ENCODE measurements at regions not wholly inside any gene's neighbourhood (a gene's known extent, or its start where the extent isn't known, plus 50 kb on each side); places are given as distances from the start of the nearest gene placed in this dataset.
A peak's percentile ranks its signal among the peaks of the same experiment; 100 is the strongest.
"Not testable (repeated sequence)": the region's sequence is repeated elsewhere in the genome, so short reads cannot be mapped to it uniquely, and the experiment has no call there.

- no peak overlapping the region for H3K4me3 ChIP-seq (ENCODE audit: insufficient read depth, low read length)
- no peaks in the 10 kb centered on the region for H4K20me1 ChIP-seq (ENCODE audit: insufficient read depth, low read length)
- no peaks in the 10 kb centered on the region for H3K79me2 ChIP-seq (ENCODE audit: insufficient read depth, low read length)
- no peaks in the 10 kb centered on the region for H3K4me1 ChIP-seq (ENCODE audit: insufficient read depth, low read length)
- H3K9me3 ChIP-seq (ENCODE audit: low read depth, low read length): no peaks in the 10 kb centered on the region
- no peak for TF ChIP-seq CTCF (IDR thresholded peaks at IDR 0.05; ENCODE audit: extremely low read depth, low read depth, low read length)
- H3K4me2 ChIP-seq (ENCODE audit: insufficient read depth, low read length): no peak overlapping the region
- H3K27me3 ChIP-seq (ENCODE audit: insufficient read depth, low read length): no peaks in the 10 kb centered on the region
- no peaks in the 10 kb centered on the region for H3K36me3 ChIP-seq (ENCODE audit: insufficient read depth, low read length)
- no peak overlapping the region for H3K27ac ChIP-seq (ENCODE audit: low read depth, low read length)
- DNase-seq (ENCODE audit: insufficient read length, low spot score, missing footprints): no peak
- H2AFZ ChIP-seq (ENCODE audit: low read length): no peak overlapping the region
Observed at GRCh38 chr5:166786889-166787288, 1504.6 kb upstream of the WWC1 start.

DNA sequence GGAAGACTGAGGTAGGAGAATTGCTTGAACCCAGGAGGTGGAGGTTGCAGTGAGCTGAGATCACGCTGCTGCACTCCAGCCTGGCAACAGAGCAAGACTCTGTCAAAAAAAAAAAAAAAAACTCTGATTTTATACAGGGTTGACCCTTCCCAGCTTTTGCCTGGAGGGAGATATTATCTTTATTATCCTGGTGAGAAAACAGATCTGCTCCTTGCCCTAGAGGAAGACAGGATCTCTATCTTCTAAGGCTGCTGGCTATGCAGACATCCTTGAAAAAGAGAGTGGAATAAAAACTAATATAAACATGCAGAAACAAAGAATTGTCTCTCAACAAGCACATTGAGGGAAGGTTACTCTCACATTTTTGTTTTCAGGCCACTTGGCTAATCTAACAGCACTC is 1503.4 kb upstream of the WWC1 start:
- H3K9me3 ChIP-seq (ENCODE audit: low read depth, low read length): no peaks in the 10 kb centered on the region
- no peaks in the 10 kb centered on the region for H3K4me1 ChIP-seq (ENCODE audit: insufficient read depth, low read length)
- no peaks in the 10 kb centered on the region for H4K20me1 ChIP-seq (ENCODE audit: insufficient read depth, low read length)
- H3K27me3 ChIP-seq (ENCODE audit: insufficient read depth, low read length): no peaks in the 10 kb centered on the region
- no peaks in the 10 kb centered on the region for H3K36me3 ChIP-seq (ENCODE audit: insufficient read depth, low read length)
- TF ChIP-seq CTCF (IDR thresholded peaks at IDR 0.05; ENCODE audit: extremely low read depth, low read depth, low read length): no peak
- H3K79me2 ChIP-seq (ENCODE audit: insufficient read depth, low read length): no peaks in the 10 kb centered on the region
- no peak overlapping the region for H3K4me3 ChIP-seq (ENCODE audit: insufficient read depth, low read length)
- no peak overlapping the region for H3K4me2 ChIP-seq (ENCODE audit: insufficient read depth, low read length)
- H3K27ac ChIP-seq (ENCODE audit: low read depth, low read length): no peak overlapping the region
- peak; percentile 42 for DNase-seq (ENCODE audit: insufficient read length, low spot score, missing footprints)
- H2AFZ ChIP-seq (ENCODE audit: low read length): no peak overlapping the region

- no peak overlapping the region for H2AFZ ChIP-seq (ENCODE audit: low read length)
- H3K27ac ChIP-seq (ENCODE audit: low read depth, low read length): no peak overlapping the region
- H3K36me3 ChIP-seq (ENCODE audit: insufficient read depth, low read length): no peaks in the 10 kb centered on the region
- no peaks in the 10 kb centered on the region for H3K4me1 ChIP-seq (ENCODE audit: insufficient read depth, low read length)
- H3K27me3 ChIP-seq (ENCODE audit: insufficient read depth, low read length): no peaks in the 10 kb centered on the region
- H3K79me2 ChIP-seq (ENCODE audit: insufficient read depth, low read length): no peaks in the 10 kb centered on the region
- H3K4me3 ChIP-seq (ENCODE audit: insufficient read depth, low read length): no peak overlapping the region
- TF ChIP-seq CTCF (IDR thresholded peaks at IDR 0.05; ENCODE audit: extremely low read depth, low read depth, low read length): no peak
- H4K20me1 ChIP-seq (ENCODE audit: insufficient read depth, low read length): no peaks in the 10 kb centered on the region
- no peak overlapping the region for H3K4me2 ChIP-seq (ENCODE audit: insufficient read depth, low read length)
- no peak for DNase-seq (ENCODE audit: insufficient read length, low spot score, missing footprints)
- H3K9me3 ChIP-seq (ENCODE audit: low read depth, low read length): no peaks in the 10 kb centered on the region
Observed at GRCh38 chr5:166795756-166796155, 1495.7 kb upstream of the WWC1 start.

DNA sequence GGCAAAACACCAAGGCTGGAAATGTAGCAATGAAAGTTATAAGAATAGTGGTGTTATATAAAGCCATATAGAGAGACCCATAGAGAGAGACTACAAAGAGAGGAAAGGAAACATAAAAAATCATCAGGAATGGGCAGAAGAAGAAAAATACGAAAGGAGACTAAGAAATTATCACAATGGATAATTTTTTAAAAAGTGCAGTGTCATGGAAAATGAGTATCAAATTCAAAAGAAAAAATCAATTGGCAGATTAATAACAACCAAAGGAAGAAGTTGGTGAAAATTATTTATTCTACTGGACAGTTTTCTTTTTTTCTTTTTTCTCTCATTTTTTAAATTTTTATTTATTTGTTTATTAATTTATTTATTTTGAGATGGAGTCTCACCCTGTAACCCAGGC is 1488.4 kb upstream of the WWC1 start:
- TF ChIP-seq CTCF (IDR thresholded peaks at IDR 0.05; ENCODE audit: extremely low read depth, low read depth, low read length): no peak
- no peaks in the 10 kb centered on the region for H3K79me2 ChIP-seq (ENCODE audit: insufficient read depth, low read length)
- H3K4me2 ChIP-seq (ENCODE audit: insufficient read depth, low read length): no peak overlapping the region
- no peaks in the 10 kb centered on the region for H3K27me3 ChIP-seq (ENCODE audit: insufficient read depth, low read length)
- no peaks in the 10 kb centered on the region for H4K20me1 ChIP-seq (ENCODE audit: insufficient read depth, low read length)
- no peaks in the 10 kb centered on the region for H3K36me3 ChIP-seq (ENCODE audit: insufficient read depth, low read length)
- H3K9me3 ChIP-seq (ENCODE audit: low read depth, low read length): no peaks in the 10 kb centered on the region
- H2AFZ ChIP-seq (ENCODE audit: low read length): no peak overlapping the region
- H3K27ac ChIP-seq (ENCODE audit: low read depth, low read length): no peak overlapping the region
- H3K4me3 ChIP-seq (ENCODE audit: insufficient read depth, low read length): no peak overlapping the region
- H3K4me1 ChIP-seq (ENCODE audit: insufficient read depth, low read length): no peaks in the 10 kb centered on the region
- DNase-seq (ENCODE audit: insufficient read length, low spot score, missing footprints): no peak

- not testable (repeated sequence) for H3K27ac ChIP-seq (ENCODE audit: low read depth, low read length); H3K36me3 ChIP-seq (ENCODE audit: insufficient read depth, low read length); H3K9me3 ChIP-seq (ENCODE audit: low read depth, low read length); DNase-seq (ENCODE audit: insufficient read length, low spot score, missing footprints); H3K4me1 ChIP-seq (ENCODE audit: insufficient read depth, low read length); H2AFZ ChIP-seq (ENCODE audit: low read length); H3K4me2 ChIP-seq (ENCODE audit: insufficient read depth, low read length); H3K79me2 ChIP-seq (ENCODE audit: insufficient read depth, low read length); H3K27me3 ChIP-seq (ENCODE audit: insufficient read depth, low read length); H4K20me1 ChIP-seq (ENCODE audit: insufficient read depth, low read length); H3K4me3 ChIP-seq (ENCODE audit: insufficient read depth, low read length)
Observed at GRCh38 chr5:166804223-166804622, 1487.2 kb upstream of the WWC1 start.

DNA sequence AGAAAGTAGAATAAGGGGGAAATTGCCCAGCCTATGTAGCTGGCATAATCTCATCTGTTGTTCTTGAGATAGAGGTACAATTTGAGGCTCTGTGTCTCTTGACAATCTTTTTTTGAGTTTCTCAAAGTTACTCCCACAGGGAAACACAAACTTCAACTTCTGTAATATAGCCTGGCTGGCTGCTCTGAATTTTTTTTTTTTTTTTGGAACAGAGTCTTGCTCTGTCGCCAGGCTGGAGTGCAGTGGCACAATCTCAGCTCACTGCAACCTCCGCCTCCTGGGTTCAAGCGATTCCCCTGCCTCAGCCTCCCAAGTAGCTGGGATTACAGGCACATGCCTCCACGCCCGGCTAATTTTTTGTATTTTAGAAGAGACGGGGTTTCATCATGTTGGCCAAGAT is 1486.8 kb upstream of the WWC1 start:
- H3K4me1 ChIP-seq (ENCODE audit: insufficient read depth, low read length); H3K27ac ChIP-seq (ENCODE audit: low read depth, low read length); H3K27me3 ChIP-seq (ENCODE audit: insufficient read depth, low read length); H3K9me3 ChIP-seq (ENCODE audit: low read depth, low read length); H3K4me2 ChIP-seq (ENCODE audit: insufficient read depth, low read length); H3K36me3 ChIP-seq (ENCODE audit: insufficient read depth, low read length); H2AFZ ChIP-seq (ENCODE audit: low read length); H3K4me3 ChIP-seq (ENCODE audit: insufficient read depth, low read length); H4K20me1 ChIP-seq (ENCODE audit: insufficient read depth, low read length); DNase-seq (ENCODE audit: insufficient read length, low spot score, missing footprints); H3K79me2 ChIP-seq (ENCODE audit: insufficient read depth, low read length): not testable (repeated sequence)
